IMR-90 (cell line): ENCODE measurements at regions not wholly inside any gene's neighbourhood (a gene's known extent, or its start where the extent isn't known, plus 50 kb on each side); places are given as distances from the start of the nearest gene placed in this dataset.

Source experiments
- ATAC-seq: fragments of 200-7000 bp; cut with Tn5 transposase; 2 replicates; pipeline ENCODE4 v1.9.1; 2020; ENCODE audit warnings: low read depth, mild to moderate bottlenecking, moderate library complexity
- BruUV-seq: library from RNA; stranded (reverse); fragments of 400-500 nt; replicated peaks from 2 replicates; lab custom pipeline; 2021; lab: Mats Ljungman, UMichigan
- CTCF ChIA-PET: fragments of 300-600 bp; formaldehyde crosslinking; extraction: SDS; loops from one replicate; lab custom pipeline; 2021; ENCODE audit warnings: antibody characterized with exemption; lab: Yijun Ruan, JAX
- POLR2A ChIA-PET: fragments of 300-600 bp; sonication (Branson Sonifier 250); formaldehyde crosslinking; loops from one replicate; lab custom pipeline; 2022; ENCODE audit warnings: antibody characterized with exemption; ENCODE audit not compliant: unreplicated experiment; lab: Charles Lee
- DNase-seq: peaks from one replicate; pipeline ENCODE4 v3.0.0; 2013
- H2AFZ ChIP-seq: replicated peaks from 2 replicates; pipeline ENCODE3; 2013; ENCODE audit warnings: low read length, mild to moderate bottlenecking; ENCODE audit not compliant: poor library complexity
- H2AK5ac ChIP-seq: 2 replicates; pipeline ENCODE4 v1.6.1; 2013; ENCODE audit warnings: low read depth, low read length, inconsistent platforms
- H2AK9ac ChIP-seq: replicated peaks from 2 replicates; pipeline ENCODE3; 2013; ENCODE audit warnings: mild to moderate bottlenecking, low read depth, low read length, moderate library complexity; ENCODE audit not compliant: poor library complexity
- H2BK120ac ChIP-seq: 2 replicates; pipeline ENCODE4 v1.6.1; 2013; ENCODE audit warnings: low read depth, low read length, inconsistent platforms
- H2BK15ac ChIP-seq: 3 replicates; pipeline ENCODE4 v1.6.1; 2013; ENCODE audit warnings: low read depth, low read length, inconsistent platforms
- H2BK20ac ChIP-seq: 2 replicates; pipeline ENCODE4 v1.6.1; 2013; ENCODE audit warnings: low read depth, mild to moderate bottlenecking, inconsistent platforms, low read length, moderate library complexity
- H2BK5ac ChIP-seq: 2 replicates; pipeline ENCODE4 v1.6.1; 2013; ENCODE audit warnings: mild to moderate bottlenecking, low read depth, low read length, inconsistent platforms; ENCODE audit not compliant: poor library complexity, severe bottlenecking
- H3K14ac ChIP-seq: replicated peaks from 2 replicates; pipeline ENCODE4 v1.6.1; 2013; ENCODE audit warnings: low read depth, low read length, inconsistent platforms
- H3K18ac ChIP-seq: 2 replicates; pipeline ENCODE4 v1.6.1; 2013; ENCODE audit warnings: low read depth, low read length, control low read depth
- H3K23ac ChIP-seq: 2 replicates; pipeline ENCODE4 v1.6.1; 2013; ENCODE audit warnings: low read depth, low read length, inconsistent platforms
- H3K27ac ChIP-seq: 2 replicates; pipeline ENCODE4 v1.5.1; 2013; ENCODE audit warnings: mild to moderate bottlenecking, control low read depth, low read length; ENCODE audit not compliant: insufficient read depth
- H3K27me3 ChIP-seq: 2 replicates; pipeline ENCODE4 v1.6.1; 2013; ENCODE audit warnings: low read length; ENCODE audit not compliant: control insufficient read depth, insufficient read depth
- H3K36me3 ChIP-seq: 2 replicates; pipeline ENCODE4 v1.6.1; 2013; ENCODE audit warnings: low read length, mixed read lengths; ENCODE audit not compliant: control insufficient read depth, insufficient read depth
- H3K4ac ChIP-seq: 2 replicates; pipeline ENCODE4 v1.6.1; 2013; ENCODE audit warnings: low read depth, low read length, inconsistent platforms
- H3K4me1 ChIP-seq: 2 replicates; pipeline ENCODE4 v1.6.1; 2013; ENCODE audit warnings: low read length, mixed read lengths; ENCODE audit not compliant: control insufficient read depth, insufficient read depth
- H3K4me2 ChIP-seq: 2 replicates; pipeline ENCODE4 v1.6.1; 2013; ENCODE audit warnings: low read depth, mild to moderate bottlenecking, control low read depth, low read length, moderate library complexity
- H3K4me3 ChIP-seq: 2 replicates; pipeline ENCODE4 v1.5.1; 2013; ENCODE audit warnings: low read depth, mild to moderate bottlenecking, control low read depth, low read length, moderate library complexity; ENCODE audit not compliant: insufficient read depth
- H3K56ac ChIP-seq: 2 replicates; pipeline ENCODE4 v1.6.1; 2013; ENCODE audit warnings: low read length, inconsistent platforms; ENCODE audit not compliant: insufficient read depth; ENCODE audit errors: extremely low read depth
- H3K79me1 ChIP-seq, 2 experiments: 2 replicates each; pipeline ENCODE4 v1.6.1; 2013; ENCODE audit warnings: low read length in 2 of 2, inconsistent platforms in 1 of 2, low read depth in 1 of 2
- H3K9ac ChIP-seq: 2 replicates; pipeline ENCODE4 v1.6.1; 2013; ENCODE audit warnings: low read depth, low read length, control low read depth
- H3K9me1 ChIP-seq: 2 replicates; pipeline ENCODE4 v1.6.1; 2013; ENCODE audit warnings: low read length, inconsistent platforms; ENCODE audit not compliant: insufficient read depth
- H3K9me3 ChIP-seq: 2 replicates; pipeline ENCODE4 v1.6.1; 2013; ENCODE audit warnings: low read length; ENCODE audit not compliant: control insufficient read depth, insufficient read depth
- H4K20me1 ChIP-seq: 2 replicates; pipeline ENCODE4 v1.6.1; 2013; ENCODE audit warnings: low read length, inconsistent platforms; ENCODE audit not compliant: insufficient read depth
- H4K5ac ChIP-seq: 2 replicates; pipeline ENCODE4 v1.6.1; 2013; ENCODE audit warnings: mild to moderate bottlenecking, low read depth, low read length, control low read depth
- H4K8ac ChIP-seq, 2 experiments: 2 replicates each; pipeline ENCODE4 v1.6.1; 2013; ENCODE audit warnings: low read depth in 2 of 2, low read length in 2 of 2, control low read depth in 1 of 2, inconsistent platforms in 1 of 2
- H4K91ac ChIP-seq: 2 replicates; pipeline ENCODE4 v1.6.1; 2013; ENCODE audit warnings: low read depth, low read length, inconsistent platforms; ENCODE audit not compliant: insufficient read depth
- BHLHE40 ChIP-seq: fragments of 150-350 bp; IDR thresholded peaks from 2 replicates; pipeline ENCODE4 v1.6.1; 2016; ENCODE audit warnings: mild to moderate bottlenecking, low read depth, low read length
- CEBPB ChIP-seq: IDR thresholded peaks from 2 replicates; pipeline ENCODE4 v1.6.1; 2012; ENCODE audit warnings: low read depth, low read length, improper control_type of control experiment
- CHD1 ChIP-seq: IDR thresholded peaks from 2 replicates; pipeline ENCODE4 v1.6.1; 2012; ENCODE audit warnings: low read depth, low read length, improper control_type of control experiment
- FOS ChIP-seq: fragments of 150-350 bp; IDR thresholded peaks from 2 replicates; pipeline ENCODE4 v1.6.1; 2016; ENCODE audit warnings: low read depth, low read length
- MAFK ChIP-seq: IDR thresholded peaks from 2 replicates; pipeline ENCODE4 v1.6.1; 2012; ENCODE audit warnings: low read depth, low read length, improper control_type of control experiment
- MAZ ChIP-seq: IDR thresholded peaks from 2 replicates; pipeline ENCODE4 v1.6.1; 2012; ENCODE audit warnings: low read depth, mild to moderate bottlenecking, low read length, improper control_type of control experiment, moderate library complexity, borderline replicate concordance
- MXI1 ChIP-seq: IDR thresholded peaks from 2 replicates; pipeline ENCODE4 v1.6.1; 2012; ENCODE audit warnings: low read depth, mild to moderate bottlenecking, low read length, moderate library complexity, borderline replicate concordance
- NFE2L2 ChIP-seq: fragments of 150-350 bp; IDR thresholded peaks from 2 replicates; pipeline ENCODE4 v1.6.1; 2016; ENCODE audit warnings: low read depth, mild to moderate bottlenecking, low read length
- POLR2A ChIP-seq: IDR thresholded peaks from 2 replicates; pipeline ENCODE4 v1.6.1; 2012; ENCODE audit warnings: mild to moderate bottlenecking, low read depth, low read length
- RAD21 ChIP-seq: IDR thresholded peaks from 2 replicates; pipeline ENCODE4 v1.6.1; 2012; ENCODE audit warnings: low read length, improper control_type of control experiment
- RCOR1 ChIP-seq: IDR thresholded peaks from 2 replicates; pipeline ENCODE4 v1.6.1; 2012; ENCODE audit warnings: mild to moderate bottlenecking, low read length, improper control_type of control experiment; ENCODE audit not compliant: insufficient replicate concordance
- RFX5 ChIP-seq: IDR thresholded peaks from 2 replicates; pipeline ENCODE4 v1.8.0; 2012; ENCODE audit warnings: low read depth, mild to moderate bottlenecking, low read length, moderate library complexity
- SMC3 ChIP-seq: fragments of 150-350 bp; IDR thresholded peaks from 2 replicates; pipeline ENCODE4 v1.6.1; 2016; ENCODE audit warnings: low read depth, mild to moderate bottlenecking, antibody characterized with exemption, low read length, moderate library complexity
- WGBS, 2 experiments: methylation state at CpG; one replicate each; pipeline versions ENCODE4 v1.1.5 to v1.1.7; 2013; ENCODE audit warnings: missing lambda C conversion rate in 2 of 2; ENCODE audit not compliant: insufficient read length in 1 of 2; ENCODE audit errors: extremely low coverage in 2 of 2; 5-methylcytosine and 5-hydroxymethylcytosine counted together
- dilution Hi-C: fragments of 300-500 bp; cut with HindIII; formaldehyde crosslinking; loops from one replicate; pipeline ENCODE4 v1.14.3; 2018; ENCODE audit warnings: low sequenced_read_pairs; ENCODE audit not compliant: unreplicated experiment
- in situ Hi-C: fragments of 300-500 bp; cut with MboI; formaldehyde crosslinking; loops from 3 replicates; pipeline ENCODE4 v1.14.3; 2019; ENCODE audit warnings: low sequenced_read_pairs, inconsistent platforms, mixed read lengths
- intact Hi-C: fragments of 100-400 bp; cut with micrococcal nuclease; formaldehyde crosslinking; loops from 2 replicates; pipeline ENCODE4 v1.10.0; 2022
- TF ChIP-seq, protein P1 (sequence below): conservative IDR thresholded peaks from 2 replicates; pipeline ENCODE4 v1.5.1; 2012; ENCODE audit warnings: mild to moderate bottlenecking, low read depth, low read length, improper control_type of control experiment
- TF ChIP-seq, protein P2 (sequence below): fragments of 150-350 bp; IDR thresholded peaks from 2 replicates; pipeline ENCODE4 v1.6.1; 2016; ENCODE audit warnings: low read depth, mild to moderate bottlenecking, low read length, moderate library complexity, borderline replicate concordance
- TF ChIP-seq, protein P3 (sequence below): fragments of 150-350 bp; IDR thresholded peaks from 2 replicates; pipeline ENCODE4 v1.6.1; 2017; ENCODE audit warnings: mild to moderate bottlenecking, antibody characterized with exemption, low read length, low read depth

DNA sequence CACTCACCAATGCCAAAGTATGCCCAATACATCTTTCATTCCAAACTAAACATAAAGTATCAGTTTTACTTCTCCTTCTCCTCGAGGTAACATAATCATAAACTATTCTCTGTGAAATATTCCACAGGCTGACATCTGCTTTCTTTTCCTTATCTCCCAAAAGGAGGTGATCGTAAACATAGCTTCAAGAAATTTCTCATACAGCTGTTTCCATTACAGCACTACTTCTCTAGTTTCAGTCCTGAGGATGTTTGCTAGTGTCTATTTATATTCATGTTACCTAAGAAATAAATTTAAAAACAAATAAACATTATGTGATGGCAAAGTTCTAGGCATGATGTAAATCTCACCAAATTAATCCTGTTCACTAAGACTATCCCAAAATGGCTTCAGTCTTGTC is 90.1 kb upstream of the CPSF6 start:
- CTCF ChIA-PET, result no interaction called here
- no peaks in the 10 kb centered on the region for H4K20me1 ChIP-seq
- H2BK5ac ChIP-seq, result no peak overlapping the region

More for the DNA sequence above, 90.1 kb upstream of the CPSF6 start:
- no CpG with 5 or more reads among the region's 2 CpGs for WGBS, 2 experiments
- Histone ChIP-seq H3K4me2 (no peak overlapping the region), H2BK15ac (no peak overlapping the region), H3K23ac (no peak overlapping the region), H3K4me3 (no peak overlapping the region), H4K8ac (no peak overlapping the region), H2AK5ac (no peak overlapping the region), H3K27me3 (peaks cover 6% of the 10 kb centered on the region), H3K36me3 (no peaks in the 10 kb centered on the region), H2AFZ (no peak overlapping the region), H3K27ac (no peak overlapping the region), H3K18ac (no peak overlapping the region), H3K9ac (no peak overlapping the region), H3K79me1 (no peaks in the 10 kb centered on the region), H4K5ac (no peak overlapping the region), H2BK120ac (no peak overlapping the region), H4K91ac (no peak overlapping the region), H3K9me3 (no peaks in the 10 kb centered on the region), H3K14ac (no peak overlapping the region), H3K56ac (no peak overlapping the region), H2AK9ac (no peak overlapping the region), H3K4me1 (no peaks in the 10 kb centered on the region; the same call in 1 of the 2 replicates), H2BK20ac (no peak overlapping the region), H3K9me1 (no peaks in the 10 kb centered on the region), H3K4ac (no peak overlapping the region)
- no peak for TF ChIP-seq NFE2L2
- TF ChIP-seq CEBPB, result no peak
- TF ChIP-seq MAZ, result no peak
- no peak for TF ChIP-seq RAD21
- no peak for TF ChIP-seq BHLHE40
- TF ChIP-seq, protein P1, sequence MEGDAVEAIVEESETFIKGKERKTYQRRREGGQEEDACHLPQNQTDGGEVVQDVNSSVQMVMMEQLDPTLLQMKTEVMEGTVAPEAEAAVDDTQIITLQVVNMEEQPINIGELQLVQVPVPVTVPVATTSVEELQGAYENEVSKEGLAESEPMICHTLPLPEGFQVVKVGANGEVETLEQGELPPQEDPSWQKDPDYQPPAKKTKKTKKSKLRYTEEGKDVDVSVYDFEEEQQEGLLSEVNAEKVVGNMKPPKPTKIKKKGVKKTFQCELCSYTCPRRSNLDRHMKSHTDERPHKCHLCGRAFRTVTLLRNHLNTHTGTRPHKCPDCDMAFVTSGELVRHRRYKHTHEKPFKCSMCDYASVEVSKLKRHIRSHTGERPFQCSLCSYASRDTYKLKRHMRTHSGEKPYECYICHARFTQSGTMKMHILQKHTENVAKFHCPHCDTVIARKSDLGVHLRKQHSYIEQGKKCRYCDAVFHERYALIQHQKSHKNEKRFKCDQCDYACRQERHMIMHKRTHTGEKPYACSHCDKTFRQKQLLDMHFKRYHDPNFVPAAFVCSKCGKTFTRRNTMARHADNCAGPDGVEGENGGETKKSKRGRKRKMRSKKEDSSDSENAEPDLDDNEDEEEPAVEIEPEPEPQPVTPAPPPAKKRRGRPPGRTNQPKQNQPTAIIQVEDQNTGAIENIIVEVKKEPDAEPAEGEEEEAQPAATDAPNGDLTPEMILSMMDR, result no peak
- no peak for TF ChIP-seq RFX5
- TF ChIP-seq, protein P2, sequence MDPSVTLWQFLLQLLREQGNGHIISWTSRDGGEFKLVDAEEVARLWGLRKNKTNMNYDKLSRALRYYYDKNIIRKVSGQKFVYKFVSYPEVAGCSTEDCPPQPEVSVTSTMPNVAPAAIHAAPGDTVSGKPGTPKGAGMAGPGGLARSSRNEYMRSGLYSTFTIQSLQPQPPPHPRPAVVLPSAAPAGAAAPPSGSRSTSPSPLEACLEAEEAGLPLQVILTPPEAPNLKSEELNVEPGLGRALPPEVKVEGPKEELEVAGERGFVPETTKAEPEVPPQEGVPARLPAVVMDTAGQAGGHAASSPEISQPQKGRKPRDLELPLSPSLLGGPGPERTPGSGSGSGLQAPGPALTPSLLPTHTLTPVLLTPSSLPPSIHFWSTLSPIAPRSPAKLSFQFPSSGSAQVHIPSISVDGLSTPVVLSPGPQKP, result no peak
- TF ChIP-seq MAFK, result no peak
- TF ChIP-seq, protein P3, sequence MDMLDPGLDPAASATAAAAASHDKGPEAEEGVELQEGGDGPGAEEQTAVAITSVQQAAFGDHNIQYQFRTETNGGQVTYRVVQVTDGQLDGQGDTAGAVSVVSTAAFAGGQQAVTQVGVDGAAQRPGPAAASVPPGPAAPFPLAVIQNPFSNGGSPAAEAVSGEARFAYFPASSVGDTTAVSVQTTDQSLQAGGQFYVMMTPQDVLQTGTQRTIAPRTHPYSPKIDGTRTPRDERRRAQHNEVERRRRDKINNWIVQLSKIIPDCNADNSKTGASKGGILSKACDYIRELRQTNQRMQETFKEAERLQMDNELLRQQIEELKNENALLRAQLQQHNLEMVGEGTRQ, result no peak
- no peak for TF ChIP-seq FOS
- TF ChIP-seq POLR2A, result no peak
- TF ChIP-seq CHD1, result no peak
- TF ChIP-seq RCOR1, result no peak
- TF ChIP-seq MXI1, result no peak
- no peak for TF ChIP-seq SMC3
- intact Hi-C loops, result no loop called here
- ATAC-seq (no peak), DNase-seq (no peak)
- POLR2A ChIA-PET, result no interaction called here
- BruUV-seq, result no TSS peak
- dilution Hi-C loops, result no loop called here
- in situ Hi-C loops, result no loop called here
